ENCODE measurements at regions not wholly inside any gene's neighbourhood (a gene's known extent, or its start where the extent isn't known, plus 50 kb on each side); places are given as distances from the start of the nearest gene placed in this dataset.

DNA sequence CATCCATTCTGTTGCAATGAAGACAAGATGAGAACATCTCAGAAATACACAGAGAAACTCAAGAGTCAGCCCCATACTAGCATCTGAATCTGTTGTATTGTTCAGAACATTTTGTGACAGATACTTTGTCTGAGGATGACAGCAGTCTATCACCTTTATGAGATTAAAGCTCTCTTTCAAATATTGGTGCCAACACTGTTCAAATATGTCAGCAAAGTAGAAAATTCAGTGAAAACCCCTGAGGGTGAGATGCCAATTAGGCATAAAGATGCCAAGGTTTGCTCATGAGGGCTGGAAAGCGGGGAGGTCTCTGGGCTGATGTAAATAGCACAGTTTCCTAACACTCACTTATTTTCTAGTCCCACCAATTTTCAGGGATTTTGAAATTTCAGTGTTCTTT is 1054.2 kb upstream of the CRIM1 start:
- TF ChIP-seq, protein P1, sequence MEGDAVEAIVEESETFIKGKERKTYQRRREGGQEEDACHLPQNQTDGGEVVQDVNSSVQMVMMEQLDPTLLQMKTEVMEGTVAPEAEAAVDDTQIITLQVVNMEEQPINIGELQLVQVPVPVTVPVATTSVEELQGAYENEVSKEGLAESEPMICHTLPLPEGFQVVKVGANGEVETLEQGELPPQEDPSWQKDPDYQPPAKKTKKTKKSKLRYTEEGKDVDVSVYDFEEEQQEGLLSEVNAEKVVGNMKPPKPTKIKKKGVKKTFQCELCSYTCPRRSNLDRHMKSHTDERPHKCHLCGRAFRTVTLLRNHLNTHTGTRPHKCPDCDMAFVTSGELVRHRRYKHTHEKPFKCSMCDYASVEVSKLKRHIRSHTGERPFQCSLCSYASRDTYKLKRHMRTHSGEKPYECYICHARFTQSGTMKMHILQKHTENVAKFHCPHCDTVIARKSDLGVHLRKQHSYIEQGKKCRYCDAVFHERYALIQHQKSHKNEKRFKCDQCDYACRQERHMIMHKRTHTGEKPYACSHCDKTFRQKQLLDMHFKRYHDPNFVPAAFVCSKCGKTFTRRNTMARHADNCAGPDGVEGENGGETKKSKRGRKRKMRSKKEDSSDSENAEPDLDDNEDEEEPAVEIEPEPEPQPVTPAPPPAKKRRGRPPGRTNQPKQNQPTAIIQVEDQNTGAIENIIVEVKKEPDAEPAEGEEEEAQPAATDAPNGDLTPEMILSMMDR (IDR thresholded peaks at IDR 0.05; ENCODE audit: insufficient read depth, low read depth, low read length) = no peak
- TF ChIP-seq EZH2 (IDR thresholded peaks at IDR 0.05; ENCODE audit: insufficient read depth, low read length) = no peak
